ENCODE measurements at regions not wholly inside any gene's neighbourhood (a gene's known extent, or its start where the extent isn't known, plus 50 kb on each side); places are given as distances from the start of the nearest gene placed in this dataset.

DNA sequence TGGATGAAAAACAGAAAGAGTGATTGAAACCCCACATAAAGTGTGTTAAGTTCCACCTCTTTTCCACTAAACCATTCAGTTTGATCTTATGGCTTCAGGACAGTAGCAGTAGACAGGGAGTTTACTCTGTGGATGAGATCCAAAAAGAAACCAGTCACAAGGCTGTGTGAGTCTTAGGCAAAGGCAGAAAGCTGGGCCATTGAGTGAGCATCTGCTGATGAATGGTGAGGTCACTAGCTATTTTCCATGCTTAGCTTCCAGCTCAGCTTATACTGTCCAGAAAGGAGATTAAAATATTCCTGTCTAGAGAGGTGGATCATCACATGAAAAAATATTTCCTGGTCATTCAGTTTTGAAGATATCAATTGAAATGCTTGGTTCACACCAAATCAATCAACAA lies 1643.9 kb downstream of the HACE1 start:
- no peak for ATAC-seq
- in situ Hi-C loops (cut with HindIII; ENCODE audit: low pct_unique_long_range_greater_than_20kb, low sequenced_read_pairs) (no loop called here), intact Hi-C loops (cut with micrococcal nuclease; ENCODE audit: unreplicated experiment) (no loop called here)
- no peaks in the 10 kb centered on the region for H3K36me3 ChIP-seq (ENCODE audit: control insufficient read depth, insufficient read depth, low read length)
- H3K4me1 ChIP-seq (ENCODE audit: control insufficient read depth, insufficient read depth, low read length) = no peaks in the 10 kb centered on the region
- H3K27me3 ChIP-seq (ENCODE audit: control insufficient read depth, insufficient read depth, low read length) = no peaks in the 10 kb centered on the region
- no peaks in the 10 kb centered on the region for H3K9me3 ChIP-seq (ENCODE audit: control insufficient read depth, insufficient read depth, low read depth, low read length)
- POLR2A ChIA-PET = no interaction called here
- H3K27ac ChIP-seq (ENCODE audit: low read length) = no peak overlapping the region
- no peak overlapping the region for H3K4me3 ChIP-seq (ENCODE audit: low read depth in 2 of 2, low read length in 2 of 2)
- CTCF ChIA-PET = no interaction called here
- no peak for DNase-seq (ENCODE audit: low read depth, low spot score)
- BruUV-seq (replicated peaks) = no TSS peak
- TF ChIP-seq POLR2AphosphoS5 (IDR thresholded peaks at IDR 0.05; ENCODE audit: low read depth, low read length) = no peak
- no peak for TF ChIP-seq SIN3A (IDR thresholded peaks at IDR 0.05; ENCODE audit: borderline replicate concordance, insufficient read depth, low read depth, low read length)
- TF ChIP-seq TCF7L2 (IDR thresholded peaks at IDR 0.05; ENCODE audit: low read depth, low read length) = no peak
- TF ChIP-seq, protein P1, sequence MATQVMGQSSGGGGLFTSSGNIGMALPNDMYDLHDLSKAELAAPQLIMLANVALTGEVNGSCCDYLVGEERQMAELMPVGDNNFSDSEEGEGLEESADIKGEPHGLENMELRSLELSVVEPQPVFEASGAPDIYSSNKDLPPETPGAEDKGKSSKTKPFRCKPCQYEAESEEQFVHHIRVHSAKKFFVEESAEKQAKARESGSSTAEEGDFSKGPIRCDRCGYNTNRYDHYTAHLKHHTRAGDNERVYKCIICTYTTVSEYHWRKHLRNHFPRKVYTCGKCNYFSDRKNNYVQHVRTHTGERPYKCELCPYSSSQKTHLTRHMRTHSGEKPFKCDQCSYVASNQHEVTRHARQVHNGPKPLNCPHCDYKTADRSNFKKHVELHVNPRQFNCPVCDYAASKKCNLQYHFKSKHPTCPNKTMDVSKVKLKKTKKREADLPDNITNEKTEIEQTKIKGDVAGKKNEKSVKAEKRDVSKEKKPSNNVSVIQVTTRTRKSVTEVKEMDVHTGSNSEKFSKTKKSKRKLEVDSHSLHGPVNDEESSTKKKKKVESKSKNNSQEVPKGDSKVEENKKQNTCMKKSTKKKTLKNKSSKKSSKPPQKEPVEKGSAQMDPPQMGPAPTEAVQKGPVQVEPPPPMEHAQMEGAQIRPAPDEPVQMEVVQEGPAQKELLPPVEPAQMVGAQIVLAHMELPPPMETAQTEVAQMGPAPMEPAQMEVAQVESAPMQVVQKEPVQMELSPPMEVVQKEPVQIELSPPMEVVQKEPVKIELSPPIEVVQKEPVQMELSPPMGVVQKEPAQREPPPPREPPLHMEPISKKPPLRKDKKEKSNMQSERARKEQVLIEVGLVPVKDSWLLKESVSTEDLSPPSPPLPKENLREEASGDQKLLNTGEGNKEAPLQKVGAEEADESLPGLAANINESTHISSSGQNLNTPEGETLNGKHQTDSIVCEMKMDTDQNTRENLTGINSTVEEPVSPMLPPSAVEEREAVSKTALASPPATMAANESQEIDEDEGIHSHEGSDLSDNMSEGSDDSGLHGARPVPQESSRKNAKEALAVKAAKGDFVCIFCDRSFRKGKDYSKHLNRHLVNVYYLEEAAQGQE (IDR thresholded peaks at IDR 0.05; ENCODE audit: insufficient read depth in 1 of 2, low read depth in 2 of 2, low read length in 1 of 2) = no peak
- TF ChIP-seq, protein P2, sequence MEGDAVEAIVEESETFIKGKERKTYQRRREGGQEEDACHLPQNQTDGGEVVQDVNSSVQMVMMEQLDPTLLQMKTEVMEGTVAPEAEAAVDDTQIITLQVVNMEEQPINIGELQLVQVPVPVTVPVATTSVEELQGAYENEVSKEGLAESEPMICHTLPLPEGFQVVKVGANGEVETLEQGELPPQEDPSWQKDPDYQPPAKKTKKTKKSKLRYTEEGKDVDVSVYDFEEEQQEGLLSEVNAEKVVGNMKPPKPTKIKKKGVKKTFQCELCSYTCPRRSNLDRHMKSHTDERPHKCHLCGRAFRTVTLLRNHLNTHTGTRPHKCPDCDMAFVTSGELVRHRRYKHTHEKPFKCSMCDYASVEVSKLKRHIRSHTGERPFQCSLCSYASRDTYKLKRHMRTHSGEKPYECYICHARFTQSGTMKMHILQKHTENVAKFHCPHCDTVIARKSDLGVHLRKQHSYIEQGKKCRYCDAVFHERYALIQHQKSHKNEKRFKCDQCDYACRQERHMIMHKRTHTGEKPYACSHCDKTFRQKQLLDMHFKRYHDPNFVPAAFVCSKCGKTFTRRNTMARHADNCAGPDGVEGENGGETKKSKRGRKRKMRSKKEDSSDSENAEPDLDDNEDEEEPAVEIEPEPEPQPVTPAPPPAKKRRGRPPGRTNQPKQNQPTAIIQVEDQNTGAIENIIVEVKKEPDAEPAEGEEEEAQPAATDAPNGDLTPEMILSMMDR (IDR thresholded peaks at IDR 0.05) = no peak

DNA sequence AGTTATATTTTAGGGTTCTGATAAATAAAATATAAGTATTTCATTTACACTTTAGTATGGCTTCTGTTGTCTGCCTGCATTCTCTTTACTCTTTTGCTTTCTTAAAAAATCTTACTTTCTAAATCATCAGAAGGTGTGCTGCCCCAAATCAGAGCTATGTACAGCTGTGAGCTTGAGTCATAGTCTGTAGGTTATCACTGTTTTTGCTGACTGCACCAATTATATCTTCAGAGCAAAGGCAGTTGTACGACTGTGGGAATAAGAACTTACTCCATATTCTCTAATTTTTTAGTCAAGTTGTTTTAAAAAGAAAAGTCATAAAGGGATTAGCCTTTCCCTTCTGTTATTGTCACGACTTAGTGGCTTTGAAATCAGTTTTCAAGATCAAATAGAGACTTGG lies 1649.0 kb downstream of the HACE1 start:
- no peak overlapping the region for H3K4me3 ChIP-seq (ENCODE audit: low read depth in 2 of 2, low read length in 2 of 2)
- TF ChIP-seq POLR2AphosphoS5 (IDR thresholded peaks at IDR 0.05; ENCODE audit: low read depth, low read length) = no peak
- TF ChIP-seq, protein P1 (IDR thresholded peaks at IDR 0.05; ENCODE audit: insufficient read depth in 1 of 2, low read depth in 2 of 2, low read length in 1 of 2) = no peak
- no peak for TF ChIP-seq TCF7L2 (IDR thresholded peaks at IDR 0.05; ENCODE audit: low read depth, low read length)
- no peak for TF ChIP-seq SIN3A (IDR thresholded peaks at IDR 0.05; ENCODE audit: borderline replicate concordance, insufficient read depth, low read depth, low read length)
- TF ChIP-seq, protein P2 (IDR thresholded peaks at IDR 0.05) = no peak
- H3K27me3 ChIP-seq (ENCODE audit: control insufficient read depth, insufficient read depth, low read length) = no peaks in the 10 kb centered on the region
- POLR2A ChIA-PET = no interaction called here
- DNase-seq (ENCODE audit: low read depth, low spot score) (no peak), ATAC-seq (no peak)
- H3K36me3 ChIP-seq (ENCODE audit: control insufficient read depth, insufficient read depth, low read length) = no peaks in the 10 kb centered on the region
- in situ Hi-C loops (cut with HindIII; ENCODE audit: low pct_unique_long_range_greater_than_20kb, low sequenced_read_pairs) (no loop called here), intact Hi-C loops (cut with micrococcal nuclease; ENCODE audit: unreplicated experiment) (no loop called here)
- no peak overlapping the region for H3K27ac ChIP-seq (ENCODE audit: low read length)
- CTCF ChIA-PET = no interaction called here
- no TSS peak for BruUV-seq (replicated peaks)
- no peaks in the 10 kb centered on the region for H3K4me1 ChIP-seq (ENCODE audit: control insufficient read depth, insufficient read depth, low read length)
- H3K9me3 ChIP-seq (ENCODE audit: control insufficient read depth, insufficient read depth, low read depth, low read length) = no peaks in the 10 kb centered on the region

Data from Panc1 (cell line).